Testis (tissue), 2 donors: ENCODE measurements at regions not wholly inside any gene's neighbourhood (a gene's known extent, or its start where the extent isn't known, plus 50 kb on each side); places are given as distances from the start of the nearest gene placed in this dataset.

Experiments used
- CTCF ChIP-seq, 3 experiments: fragments of 450-650 bp in 2 of 3; fragments of 200-600 bp in 1 of 3; sonication (generic) in 1 of 3; IDR thresholded peaks; one replicate each; pipeline ENCODE4 v1.5.1; 2016 to 2019; ENCODE audit warnings: antibody characterized with exemption in 3 of 3, mild to moderate bottlenecking in 2 of 3, moderate library complexity in 1 of 3
- POLR2A ChIP-seq: fragments of 450-650 bp; IDR thresholded peaks from one replicate; pipeline ENCODE4 v1.6.1; 2017; ENCODE audit warnings: antibody characterized with exemption, mild to moderate bottlenecking, moderate library complexity

GRCh38 chr4:144350706-144351105, 210.2 kb upstream of the GYPA start:
- no peak for TF ChIP-seq CTCF (IDR thresholded peaks at IDR 0.05)
- no peak for TF ChIP-seq POLR2A
